Lower leg skin (tissue), 3 donors: ENCODE measurements at regions not wholly inside any gene's neighbourhood (a gene's known extent, or its start where the extent isn't known, plus 50 kb on each side); places are given as distances from the start of the nearest gene placed in this dataset.

Experiments used
- POLR2A ChIP-seq, 2 donors: fragments of 450-650 bp; IDR thresholded peaks; one replicate each; pipeline ENCODE4 v1.6.1; 2016 to 2017; ENCODE audit warnings: antibody characterized with exemption in 2 of 2, mild to moderate bottlenecking in 1 of 2, moderate library complexity in 1 of 2
- TF ChIP-seq, protein P1 (sequence below), 3 donors: fragments of 450-650 bp; IDR thresholded peaks; one replicate each; pipeline ENCODE4 v1.5.1; 2016; ENCODE audit warnings: antibody characterized with exemption in 3 of 3, mild to moderate bottlenecking in 3 of 3, moderate library complexity in 2 of 3

- TF ChIP-seq, protein P1, sequence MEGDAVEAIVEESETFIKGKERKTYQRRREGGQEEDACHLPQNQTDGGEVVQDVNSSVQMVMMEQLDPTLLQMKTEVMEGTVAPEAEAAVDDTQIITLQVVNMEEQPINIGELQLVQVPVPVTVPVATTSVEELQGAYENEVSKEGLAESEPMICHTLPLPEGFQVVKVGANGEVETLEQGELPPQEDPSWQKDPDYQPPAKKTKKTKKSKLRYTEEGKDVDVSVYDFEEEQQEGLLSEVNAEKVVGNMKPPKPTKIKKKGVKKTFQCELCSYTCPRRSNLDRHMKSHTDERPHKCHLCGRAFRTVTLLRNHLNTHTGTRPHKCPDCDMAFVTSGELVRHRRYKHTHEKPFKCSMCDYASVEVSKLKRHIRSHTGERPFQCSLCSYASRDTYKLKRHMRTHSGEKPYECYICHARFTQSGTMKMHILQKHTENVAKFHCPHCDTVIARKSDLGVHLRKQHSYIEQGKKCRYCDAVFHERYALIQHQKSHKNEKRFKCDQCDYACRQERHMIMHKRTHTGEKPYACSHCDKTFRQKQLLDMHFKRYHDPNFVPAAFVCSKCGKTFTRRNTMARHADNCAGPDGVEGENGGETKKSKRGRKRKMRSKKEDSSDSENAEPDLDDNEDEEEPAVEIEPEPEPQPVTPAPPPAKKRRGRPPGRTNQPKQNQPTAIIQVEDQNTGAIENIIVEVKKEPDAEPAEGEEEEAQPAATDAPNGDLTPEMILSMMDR (IDR thresholded peaks at IDR 0.05) = no peak
- TF ChIP-seq POLR2A (IDR thresholded peaks at IDR 0.05) = no peak
Observed at GRCh38 chr6:15892369-15892768, 229.5 kb upstream of the DTNBP1 start.
